Embryonic facial prominence (tissue), 1 donor: ENCODE measurements at regions not wholly inside any gene's neighbourhood (a gene's known extent, or its start where the extent isn't known, plus 50 kb on each side); places are given as distances from the start of the nearest gene placed in this dataset.

Experiments
- DNase-seq: peaks from one replicate; pipeline ENCODE4 v3.0.0-alpha.2; 2016; ENCODE audit errors: extremely low spot score

DNA sequence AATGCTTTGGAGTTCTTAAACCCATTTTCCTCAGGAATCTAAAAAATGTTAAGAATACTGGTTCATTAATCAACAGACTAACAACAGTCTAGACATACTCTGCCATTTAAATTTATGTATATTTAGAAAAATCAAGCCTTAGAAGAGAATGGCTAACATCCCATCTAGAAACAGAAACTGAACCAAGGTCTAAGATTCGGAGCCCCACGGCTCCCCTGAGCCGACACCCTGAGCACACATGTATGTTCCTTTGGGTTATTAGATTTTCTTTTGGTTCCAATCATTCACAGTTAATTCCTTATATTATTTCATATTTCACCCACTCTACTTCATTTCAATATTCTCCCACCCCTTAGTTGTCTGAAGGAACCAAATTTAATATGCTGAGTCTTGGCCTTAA, 94.8 kb upstream of the HNRNPA3 start:
- no peak for DNase-seq

DNA sequence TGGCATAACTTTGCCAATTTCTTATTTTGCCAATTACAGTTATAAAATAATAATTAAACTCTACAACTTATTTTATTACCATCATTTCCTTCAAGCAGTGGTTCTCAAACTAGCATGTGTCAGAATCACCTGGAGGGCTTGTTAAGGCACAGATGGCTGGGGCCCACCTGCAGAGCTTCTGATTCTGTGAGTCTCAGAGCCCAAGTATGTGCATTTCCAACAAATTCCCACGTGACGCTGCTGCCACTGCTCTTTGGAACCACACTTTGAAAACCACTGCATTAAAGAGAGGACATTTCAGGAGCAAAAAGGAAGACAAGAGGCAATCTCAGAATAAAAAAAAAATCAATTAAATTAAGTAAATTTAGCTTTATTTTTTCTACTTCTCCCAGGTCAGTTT, 94.0 kb upstream of the HNRNPA3 start:
- no peak for DNase-seq

DNA sequence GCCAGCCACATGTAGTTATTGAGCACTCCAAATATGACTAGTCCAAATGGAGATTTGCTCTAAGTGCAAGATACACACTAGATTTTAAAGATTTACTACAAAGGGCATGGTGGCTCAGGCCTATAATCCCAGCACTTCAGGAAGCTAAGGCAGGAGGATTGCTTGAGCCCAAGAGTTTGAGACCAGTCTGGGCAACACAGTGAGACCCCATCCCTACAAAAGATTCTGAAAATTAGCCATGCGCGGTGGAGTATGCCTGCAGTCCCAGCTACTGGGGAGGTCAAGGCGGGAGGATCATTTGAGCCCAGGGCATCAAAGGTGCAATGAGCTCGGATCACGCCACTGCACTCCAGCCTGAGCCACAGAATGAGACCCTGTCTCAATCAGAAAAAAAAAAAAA, 93.5 kb upstream of the HNRNPA3 start:
- DNase-seq: no peak

DNA sequence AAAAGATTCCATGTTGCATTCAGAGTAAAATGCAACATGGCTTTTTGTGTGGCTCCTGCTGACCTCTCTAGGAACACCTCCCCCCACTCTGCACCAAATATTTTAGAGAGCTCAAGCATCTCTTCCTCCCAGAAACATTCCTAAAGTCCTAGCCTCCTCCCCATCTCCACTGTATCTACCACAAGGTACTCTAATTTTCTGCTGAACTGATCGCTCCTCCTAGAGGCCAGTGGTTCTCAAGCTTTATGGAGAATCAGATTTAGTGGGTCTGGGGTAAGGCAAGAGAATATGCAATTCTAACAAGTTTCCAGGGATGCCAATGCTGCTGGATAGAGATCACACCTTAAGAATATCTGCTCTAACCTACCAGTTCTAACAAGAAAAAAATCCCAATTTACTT, 89.5 kb upstream of the HNRNPA3 start:
- no peak for DNase-seq

DNA sequence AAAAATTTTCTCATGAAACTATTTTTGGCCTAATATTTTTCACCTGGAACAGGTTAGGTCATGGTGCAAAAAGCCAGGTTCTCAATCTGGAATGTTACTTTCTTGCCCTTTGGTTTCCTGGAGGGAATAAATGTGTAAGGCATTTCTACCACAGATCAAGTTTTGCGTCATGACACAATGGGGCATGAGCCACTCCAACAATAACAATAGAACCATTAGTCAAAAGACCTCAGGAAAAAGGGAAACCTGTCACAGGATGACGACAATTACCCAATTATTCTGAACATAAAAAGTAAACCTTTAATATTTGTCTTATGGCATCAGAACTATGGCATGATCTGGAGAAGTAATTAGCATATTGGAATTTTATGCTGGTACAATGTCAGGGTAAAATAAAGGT, 88.2 kb upstream of the HNRNPA3 start:
- no peak for DNase-seq

DNA sequence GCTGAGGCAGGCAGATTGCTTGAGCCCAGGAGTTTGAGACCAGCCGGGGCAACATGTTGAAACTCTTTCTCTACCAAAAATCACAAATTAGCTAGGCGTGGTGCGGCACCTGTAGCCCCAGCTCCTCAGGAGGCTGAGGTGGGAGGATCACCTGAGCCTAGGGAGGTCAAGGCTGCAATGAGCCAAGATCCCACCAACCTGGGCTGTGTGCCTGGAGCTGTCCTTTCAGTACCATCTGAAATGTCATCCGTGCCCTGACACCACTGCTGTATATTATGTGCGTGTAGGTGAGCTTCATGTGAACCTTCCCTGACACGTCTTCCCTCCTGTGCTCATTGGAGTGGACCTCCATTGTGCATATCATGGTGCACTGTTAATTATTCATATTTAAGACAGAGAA, 84.8 kb upstream of the HNRNPA3 start:
- no peak for DNase-seq

DNA sequence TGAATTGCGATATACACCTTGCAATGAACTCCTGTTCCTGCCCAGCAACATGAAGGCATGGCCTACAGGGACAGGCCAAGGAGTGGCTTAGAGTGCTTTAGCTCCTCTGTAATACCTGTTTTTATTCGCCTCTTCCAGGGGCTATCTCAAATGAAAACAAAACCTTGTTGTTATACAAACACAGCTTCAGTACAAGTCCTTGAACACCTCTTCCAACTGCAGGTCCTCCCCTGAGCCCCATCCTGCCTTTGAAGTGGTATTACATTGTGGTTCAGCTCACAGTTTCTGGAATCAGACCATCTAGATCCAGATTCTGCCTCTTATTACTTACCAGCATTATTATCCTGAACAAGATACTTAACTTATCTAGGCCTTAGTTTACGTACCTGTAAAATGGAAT, 83.0 kb upstream of the HNRNPA3 start:
- no peak for DNase-seq

DNA sequence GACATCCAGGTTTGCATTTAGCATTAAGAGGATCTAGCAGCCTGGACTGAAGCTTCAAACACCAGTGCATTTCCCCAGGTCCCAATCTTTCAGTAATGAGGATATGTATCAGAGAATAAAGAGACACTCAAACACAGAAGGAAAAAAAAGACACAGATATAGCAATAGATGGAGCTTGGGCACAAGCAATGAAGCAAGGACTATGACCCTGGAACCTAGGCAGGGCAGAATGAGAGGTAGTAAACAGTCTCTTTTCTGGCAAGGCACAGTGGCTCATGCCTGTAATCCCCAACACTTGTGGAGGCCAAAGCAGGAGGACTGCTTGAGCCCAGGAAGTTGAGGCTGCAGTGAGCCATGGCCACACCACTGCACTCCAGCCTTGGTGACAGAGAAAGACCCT, 80.7 kb upstream of the HNRNPA3 start:
- no peak for DNase-seq

DNA sequence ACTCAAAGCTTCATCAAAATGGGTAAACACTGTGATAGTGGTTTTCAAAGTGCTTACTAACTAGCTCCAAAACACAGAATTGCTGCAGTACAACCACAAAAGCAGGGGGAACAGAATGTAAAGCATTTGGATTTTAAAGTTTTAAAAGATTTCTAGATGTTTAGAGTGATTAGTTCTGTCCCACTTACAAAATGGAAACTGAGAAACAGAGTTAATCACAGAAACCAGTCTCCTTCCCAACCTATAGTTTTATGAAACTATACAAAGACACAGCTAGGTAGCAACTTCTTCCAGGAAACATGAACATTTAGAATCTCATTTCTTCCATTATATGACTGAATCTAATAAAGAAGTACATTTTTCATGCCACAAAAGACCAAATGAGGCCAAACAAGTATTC, 73.8 kb upstream of the HNRNPA3 start:
- DNase-seq: no peak

DNA sequence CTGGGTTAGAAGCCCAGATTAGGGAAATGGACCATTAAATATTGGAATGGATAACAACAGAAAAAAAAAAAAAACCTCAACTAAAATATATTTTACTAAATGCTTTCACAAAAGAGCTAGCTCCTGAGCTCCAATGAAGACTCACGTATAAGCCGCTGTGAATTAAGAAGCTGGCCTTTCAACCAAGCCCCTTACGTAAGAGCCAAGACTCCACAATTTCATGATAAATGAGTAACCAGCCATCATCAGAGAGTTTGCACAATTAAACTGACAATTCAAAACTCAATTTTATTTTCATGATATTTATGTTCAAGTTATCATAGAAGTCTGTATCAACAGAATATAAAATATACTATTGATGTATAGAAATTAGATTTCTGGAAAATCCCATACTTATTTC, 70.7 kb upstream of the HNRNPA3 start:
- no peak for DNase-seq

DNA sequence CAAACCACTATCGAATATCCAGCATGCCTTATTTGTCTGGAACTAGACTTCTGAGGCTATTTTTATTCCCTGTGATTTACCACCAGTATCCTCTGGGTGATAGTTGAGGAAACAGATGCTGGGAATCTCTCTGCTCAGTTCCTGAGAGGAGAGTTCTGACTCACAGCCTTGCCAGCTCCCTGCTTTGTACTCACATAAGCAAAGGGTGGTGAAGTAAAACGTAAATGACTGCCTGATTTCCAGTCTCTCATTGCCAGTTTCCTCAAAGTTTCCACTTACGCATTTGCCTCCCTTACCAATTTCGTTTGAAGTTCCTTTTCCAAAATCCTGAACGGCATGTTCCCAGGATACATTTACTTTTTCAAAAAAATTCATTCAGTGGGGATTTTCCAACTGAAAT, 69.2 kb upstream of the HNRNPA3 start:
- no peak for DNase-seq

DNA sequence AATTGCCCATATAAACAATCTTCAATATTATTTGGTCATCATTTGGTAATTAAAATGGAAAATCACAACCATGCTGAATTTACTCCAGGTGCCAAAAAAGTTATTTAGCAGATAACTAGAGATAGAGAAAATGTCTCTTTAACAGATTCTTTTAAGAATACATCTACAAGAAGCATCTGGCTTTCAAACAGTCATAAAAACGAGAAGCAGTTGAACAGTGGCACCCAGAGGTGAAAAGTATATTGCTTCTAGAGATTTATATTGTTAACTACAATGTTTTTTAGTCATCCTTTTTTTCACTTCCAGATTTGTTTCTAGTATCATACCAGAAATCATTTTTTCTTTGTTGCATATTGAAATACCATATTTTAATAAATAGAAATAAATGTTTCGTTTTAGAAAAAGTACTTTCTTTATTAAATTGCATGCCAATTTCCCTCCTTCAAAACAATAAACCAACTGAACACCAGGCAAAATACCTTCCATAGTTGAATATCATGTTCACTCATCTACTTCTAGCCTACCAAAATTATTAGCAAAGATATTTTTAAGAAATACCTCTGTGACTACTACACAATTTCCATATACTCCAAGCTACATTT, 65.4 kb upstream of the HNRNPA3 start:
- peak; percentile 72 for DNase-seq

DNA sequence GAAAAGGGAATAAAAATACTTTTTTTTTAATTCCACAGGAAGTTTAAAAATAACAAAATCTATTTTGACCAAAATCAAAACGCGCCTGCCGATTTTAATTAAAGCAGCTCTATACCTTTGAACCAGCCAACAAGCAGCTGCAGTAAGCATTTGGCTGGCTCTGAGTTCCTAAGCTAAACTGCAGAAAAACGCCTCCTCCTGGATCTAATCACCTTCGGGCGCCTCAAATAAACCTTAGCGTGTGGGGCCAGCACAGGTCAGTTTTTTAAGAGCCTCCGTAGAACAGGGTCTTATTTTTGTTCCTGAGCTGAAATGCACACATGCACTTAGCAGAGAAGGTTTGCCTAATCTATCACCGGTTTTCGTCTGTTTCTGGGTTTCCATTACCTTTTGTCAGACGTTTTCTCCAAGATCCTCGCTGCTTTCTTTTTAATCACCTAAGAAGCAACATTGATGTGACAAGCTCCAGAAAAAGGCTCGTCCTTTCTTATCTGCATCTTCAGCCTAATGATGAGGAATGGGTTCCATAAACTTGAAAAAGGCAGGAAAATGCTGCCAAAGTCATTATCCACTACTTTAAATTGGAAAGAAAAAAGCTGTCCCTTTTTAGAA, 64.7 kb upstream of the HNRNPA3 start:
- no peak for DNase-seq

DNA sequence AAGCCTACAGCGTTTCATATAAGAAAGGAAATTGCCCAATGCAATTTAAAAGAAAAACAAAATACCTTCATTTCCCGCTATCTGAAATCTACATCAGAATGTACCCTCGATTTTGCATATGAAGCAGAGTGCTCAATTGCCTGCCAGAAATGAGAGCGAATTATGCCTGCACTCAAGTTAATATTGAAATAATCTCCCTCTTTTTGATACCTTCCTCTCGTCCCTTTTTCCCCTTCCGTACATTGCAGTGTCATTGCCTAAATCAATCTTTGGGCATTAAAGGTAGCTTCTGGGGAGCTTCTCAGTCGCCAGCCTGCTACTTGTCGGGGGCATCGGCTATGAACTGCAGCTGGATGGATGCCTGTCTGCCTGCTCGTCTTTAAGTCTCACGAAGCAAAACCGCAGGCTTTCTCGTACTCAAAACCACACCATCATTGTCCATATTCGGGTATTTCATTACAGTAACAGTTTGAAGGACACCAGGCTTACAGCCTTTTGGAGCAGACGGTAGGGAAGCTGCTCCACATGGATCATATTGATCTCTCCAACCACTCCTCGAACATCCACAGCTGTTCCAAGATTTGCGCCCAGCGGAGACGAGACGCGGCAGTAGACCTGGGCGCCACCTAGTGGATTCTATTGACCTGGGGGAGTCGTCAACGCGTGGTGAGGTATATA, 64.0 kb upstream of the HNRNPA3 start:
- DNase-seq: peak; percentile 68

DNA sequence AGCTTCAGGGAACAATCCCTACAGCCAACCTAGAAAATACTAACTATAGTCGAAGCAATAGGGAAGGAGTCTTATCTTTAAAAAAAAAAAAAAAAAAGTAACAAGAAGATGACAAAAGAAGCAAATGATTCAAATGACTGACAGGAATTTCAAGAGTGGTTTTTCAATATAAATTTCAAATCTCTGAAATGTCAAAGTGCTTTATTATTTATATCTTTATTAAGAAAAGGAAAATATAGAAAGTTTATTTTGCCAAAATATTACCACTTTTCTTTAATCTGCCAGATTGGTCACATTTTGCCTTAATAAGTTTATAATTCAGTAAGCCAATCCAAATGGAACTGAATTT, 63.5 kb upstream of the HNRNPA3 start:
- DNase-seq: no peak

DNA sequence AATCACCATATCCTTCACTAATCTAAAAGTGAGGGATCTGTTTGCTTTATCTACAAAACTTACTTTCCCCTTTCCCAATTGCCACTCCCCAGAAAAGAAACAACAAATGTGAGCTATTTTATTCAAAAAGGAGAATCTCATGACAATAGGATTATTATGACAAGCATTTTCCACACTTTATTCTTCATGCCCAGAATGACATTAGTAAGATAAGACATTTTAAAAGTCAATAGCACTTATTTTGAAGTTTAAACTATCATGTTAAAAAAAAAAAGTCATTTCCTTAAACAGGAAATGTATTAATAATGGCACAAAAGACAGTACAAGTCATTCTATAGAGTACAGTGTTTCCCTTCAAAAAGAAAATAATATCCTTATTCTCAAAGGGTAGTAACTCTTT, 58.8 kb upstream of the HNRNPA3 start:
- DNase-seq: no peak

DNA sequence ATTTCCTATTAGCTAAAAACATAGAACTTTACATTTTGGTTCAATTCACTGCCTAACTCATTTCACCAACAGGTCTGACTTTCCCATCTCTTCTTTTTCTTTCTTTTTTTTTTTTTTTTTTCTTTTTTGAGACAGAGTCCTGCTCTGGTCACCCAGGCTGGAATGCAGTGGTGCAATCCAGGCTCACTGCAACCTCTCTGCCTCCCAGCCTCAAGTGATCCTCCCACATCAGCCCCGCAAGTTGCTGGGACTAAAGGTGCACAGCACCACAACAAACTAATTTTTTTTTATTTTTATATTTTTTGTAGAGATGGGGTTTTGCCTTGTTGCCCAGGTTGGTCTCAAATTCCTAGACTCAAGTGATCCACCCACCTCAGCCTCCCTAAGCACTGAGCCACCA, 57.8 kb upstream of the HNRNPA3 start:
- DNase-seq: no peak

DNA sequence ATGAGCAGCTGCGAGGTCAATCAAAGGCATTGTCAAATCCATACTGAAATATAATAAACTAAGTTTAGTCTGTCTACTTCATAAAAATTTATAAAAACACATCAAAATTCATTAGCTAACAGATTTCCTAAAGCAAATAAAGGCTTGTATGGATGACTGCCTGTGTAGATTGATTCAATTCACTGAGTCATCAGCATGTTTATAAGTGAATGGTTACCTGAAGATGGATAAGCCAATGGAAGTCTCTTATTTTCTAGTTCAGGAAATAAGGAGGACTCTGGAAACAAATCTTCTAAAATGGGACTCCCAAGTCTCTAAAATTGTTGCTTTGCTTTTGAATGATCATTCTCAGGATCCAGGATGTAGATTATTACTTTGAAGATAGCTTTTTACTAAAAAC, 57.0 kb upstream of the HNRNPA3 start:
- no peak for DNase-seq

DNA sequence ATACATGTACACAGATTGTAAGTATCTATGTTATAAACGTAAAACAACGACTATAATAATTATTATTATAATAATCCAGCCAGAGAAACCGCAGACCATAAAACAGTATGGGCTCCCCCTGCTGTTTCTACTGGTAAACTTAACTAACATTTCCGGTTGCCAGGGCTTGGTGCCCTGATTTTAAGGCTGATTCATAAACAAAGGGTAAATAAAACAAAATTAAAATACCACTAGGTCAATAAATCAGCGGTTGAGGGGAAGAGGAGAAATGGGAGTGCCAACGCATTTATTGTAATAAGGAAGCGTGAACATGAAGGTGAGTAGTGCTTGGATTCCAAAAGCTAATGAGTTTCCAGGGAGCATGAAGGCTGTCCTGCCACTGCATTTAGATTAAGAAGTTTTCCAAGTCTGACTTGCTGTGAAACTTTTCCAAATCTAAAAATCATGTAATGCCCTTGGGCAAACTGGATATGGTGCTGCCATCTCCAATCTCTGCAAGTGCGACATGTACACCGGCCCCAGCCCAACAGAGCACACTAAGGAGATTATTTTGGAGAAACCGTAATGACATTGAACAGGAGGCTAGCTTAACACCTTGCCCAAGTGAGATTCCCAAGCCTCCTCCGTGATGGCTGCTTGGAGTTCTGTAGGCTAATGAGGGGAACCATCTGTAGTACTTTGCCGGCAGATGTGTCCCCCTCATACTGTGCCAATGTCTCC, 50.7 kb upstream of the HNRNPA3 start:
- no peak for DNase-seq
